ENCODE measurements at regions not wholly inside any gene's neighbourhood (a gene's known extent, or its start where the extent isn't known, plus 50 kb on each side); places are given as distances from the start of the nearest gene placed in this dataset.

GRCh38 chr15:70528816-70529215 is 234.5 kb downstream of the UACA start:
- POLR2A ChIA-PET (ENCODE audit: partially characterized antibody), result no interaction called here
- no peaks in the 10 kb centered on the region for H3K79me2 ChIP-seq (ENCODE audit: control insufficient read depth in 1 of 2, insufficient read depth in 2 of 2, low read length in 2 of 2)
- CTCF ChIA-PET (ENCODE audit: partially characterized antibody), result interaction anchor here (0.8 to 2.2 kb wide), 3 partner anchors 15 to 101 kb away, joined by 4 to 8 read pairs (median 5); no protein-coding TSS in a partner anchor
- TF ChIP-seq FOSL1 (IDR thresholded peaks at IDR 0.05; ENCODE audit: insufficient read depth, low read depth, low read length) (no peak), RNF2 (IDR thresholded peaks at IDR 0.05; ENCODE audit: borderline replicate concordance, low read depth, low read length, missing control alignments, poor library complexity, severe bottlenecking) (no peak), POLR2AphosphoS5 (IDR thresholded peaks at IDR 0.05; ENCODE audit: low read depth, low read length) (no peak), TCF12 (IDR thresholded peaks at IDR 0.05; ENCODE audit: low read depth, low read length) (no peak), NANOG (IDR thresholded peaks at IDR 0.05; ENCODE audit: insufficient read depth, low read depth, low read length, poor library complexity, severe bottlenecking) (no peak), BCL11A (IDR thresholded peaks at IDR 0.05; ENCODE audit: low read depth in 2 of 2, low read length in 2 of 2) (no peak), NRF1 (IDR thresholded peaks at IDR 0.05; ENCODE audit: low read depth, low read length) (no peak), CTCF (IDR thresholded peaks at IDR 0.05; ENCODE audit: control extremely low read depth in 1 of 3, insufficient read depth in 1 of 3, low read depth in 1 of 3, low read length in 3 of 3) (no peak), MAFK (IDR thresholded peaks at IDR 0.05; ENCODE audit: low read depth, low read length) (no peak), SRF (IDR thresholded peaks at IDR 0.05; ENCODE audit: low read depth, low read length) (no peak), RFX5 (IDR thresholded peaks at IDR 0.05; ENCODE audit: borderline replicate concordance, low read depth, low read length) (no peak), SP1 (IDR thresholded peaks at IDR 0.05; ENCODE audit: low read depth, low read length) (no peak)

More at GRCh38 chr15:70528816-70529215, 234.5 kb downstream of the UACA start:
- no peak overlapping the region for H3K27ac ChIP-seq (ENCODE audit: low read depth, low read length)
- no peak overlapping the region for H3K4me2 ChIP-seq (ENCODE audit: insufficient read depth in 1 of 2, low read depth in 2 of 2, low read length in 2 of 2)
- WGBS, 2 experiments (ENCODE audit: extremely low coverage in 1 of 2, insufficient coverage in 1 of 2, insufficient read length in 1 of 2, insufficient replicate concordance in 2 of 2, low coverage in 1 of 2, low lambda C conversion rate in 2 of 2, missing lambda C conversion rate in 1 of 2), result 94% methylated on average over 4 of the region's 4 CpGs; no CpG with 5 or more reads in 1 of the 2 experiments
- FAIRE-seq (no peak), DNase-seq (ENCODE audit: low read depth in 1 of 2, low spot score in 2 of 2) (no peak)
- H3K56ac ChIP-seq (replicated peaks; ENCODE audit: insufficient read length, low read depth, low read length), result no peak overlapping the region
- H4K20me1 ChIP-seq (replicated peaks in 1 of 2; ENCODE audit: control insufficient read depth in 1 of 2, insufficient read depth in 2 of 2, low read length in 2 of 2), result peaks cover 0 to 3% of the 10 kb centered on the region in 2 experiments
- peaks cover 0 to 5% (median under 1%) of the 10 kb centered on the region in 4 experiments; a peak in 4 of 7 replicates for H3K4me1 ChIP-seq (replicated peaks in 1 of 4; ENCODE audit: control insufficient read depth in 3 of 4, insufficient read depth in 4 of 4, low read length in 3 of 4)
- H3K27me3 ChIP-seq (replicated peaks in 1 of 4; ENCODE audit: control insufficient read depth in 3 of 4, extremely low read depth in 1 of 4, insufficient read depth in 3 of 4, low read length in 3 of 4), result no peaks in the 10 kb centered on the region
- H3K14ac ChIP-seq (ENCODE audit: insufficient read length), result no peak overlapping the region
- H2BK12ac ChIP-seq (ENCODE audit: low read depth, low read length), result no peak overlapping the region
- peaks cover 4% of the 10 kb centered on the region; the same call in 1 of the 2 replicates for H3K23me2 ChIP-seq (ENCODE audit: low read depth, low read length)
- H4K8ac ChIP-seq (ENCODE audit: extremely low read depth, insufficient read depth, low read length), result no peak overlapping the region
- H3K9ac ChIP-seq (replicated peaks in 1 of 4; ENCODE audit: extremely low read depth in 1 of 4, low read depth in 3 of 4, low read length in 3 of 4), result no peak overlapping the region
- no peak overlapping the region for H4K91ac ChIP-seq (replicated peaks; ENCODE audit: insufficient read length, low read length)
- H3K79me1 ChIP-seq (ENCODE audit: low read depth, low read length), result no peaks in the 10 kb centered on the region
- no peak overlapping the region for H2BK5ac ChIP-seq (ENCODE audit: low read depth, low read length)
- H3K4me3 ChIP-seq (ENCODE audit: extremely low read depth in 1 of 4, insufficient read depth in 2 of 4, low read depth in 3 of 4, low read length in 4 of 4), result no peak overlapping the region
- no peak overlapping the region for H2AFZ ChIP-seq (ENCODE audit: low read length)
- H4K5ac ChIP-seq (ENCODE audit: insufficient read length, low read depth, low read length), result no peak overlapping the region
- no peak overlapping the region for H2BK120ac ChIP-seq (replicated peaks; ENCODE audit: low read depth, low read length)
- H3K9me3 ChIP-seq (ENCODE audit: insufficient read depth in 2 of 2, low read depth in 1 of 2, low read length in 1 of 2), result no peaks in the 10 kb centered on the region
- H3K36me3 ChIP-seq (ENCODE audit: control insufficient read depth in 2 of 4, insufficient read depth in 4 of 4, low read length in 3 of 4), result no peaks in the 10 kb centered on the region
- no peak overlapping the region for H2BK15ac ChIP-seq (ENCODE audit: low read length)
- H2BK20ac ChIP-seq (ENCODE audit: low read length), result no peak overlapping the region
- no peak overlapping the region for H3K4ac ChIP-seq (replicated peaks; ENCODE audit: insufficient read length, low read depth, low read length)
- no peak overlapping the region for H2AK5ac ChIP-seq (ENCODE audit: low read depth, low read length)
- no peak overlapping the region for H3K18ac ChIP-seq (ENCODE audit: extremely low read depth, low read length)
- no peak overlapping the region for H3K23ac ChIP-seq (ENCODE audit: insufficient read length)

Measured in H1 (cell line).